SIG-M5 treated with dmso at 0.1 percent for 504 hours (cell line): ENCODE measurements at regions not wholly inside any gene's neighbourhood (a gene's known extent, or its start where the extent isn't known, plus 50 kb on each side); places are given as distances from the start of the nearest gene placed in this dataset.

Experiments
- DNase-seq: peaks from one replicate; lab custom pipeline; 2025; ENCODE audit not compliant: unreplicated experiment; lab: John Stamatoyannopoulos, UW

DNA sequence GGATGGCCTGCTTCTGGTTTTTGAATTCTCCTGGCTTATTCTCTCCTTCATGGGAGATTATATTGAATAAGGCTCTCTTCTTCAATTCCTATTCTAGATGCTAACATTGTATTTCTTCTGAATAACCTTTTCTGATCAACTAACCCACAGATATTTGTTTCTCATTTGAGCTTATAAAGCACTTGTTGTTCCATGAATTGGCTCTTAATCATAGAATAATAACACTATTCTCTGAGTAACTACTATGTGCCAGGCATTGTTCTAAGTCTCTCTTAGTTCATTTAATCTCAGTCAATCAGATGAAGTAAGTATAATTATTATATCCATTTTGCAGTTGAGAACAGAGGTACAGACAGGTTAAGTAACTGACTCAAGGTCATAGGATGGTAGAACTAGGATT lies 136.3 kb upstream of the MLIP start:
- DNase-seq: no peak

DNA sequence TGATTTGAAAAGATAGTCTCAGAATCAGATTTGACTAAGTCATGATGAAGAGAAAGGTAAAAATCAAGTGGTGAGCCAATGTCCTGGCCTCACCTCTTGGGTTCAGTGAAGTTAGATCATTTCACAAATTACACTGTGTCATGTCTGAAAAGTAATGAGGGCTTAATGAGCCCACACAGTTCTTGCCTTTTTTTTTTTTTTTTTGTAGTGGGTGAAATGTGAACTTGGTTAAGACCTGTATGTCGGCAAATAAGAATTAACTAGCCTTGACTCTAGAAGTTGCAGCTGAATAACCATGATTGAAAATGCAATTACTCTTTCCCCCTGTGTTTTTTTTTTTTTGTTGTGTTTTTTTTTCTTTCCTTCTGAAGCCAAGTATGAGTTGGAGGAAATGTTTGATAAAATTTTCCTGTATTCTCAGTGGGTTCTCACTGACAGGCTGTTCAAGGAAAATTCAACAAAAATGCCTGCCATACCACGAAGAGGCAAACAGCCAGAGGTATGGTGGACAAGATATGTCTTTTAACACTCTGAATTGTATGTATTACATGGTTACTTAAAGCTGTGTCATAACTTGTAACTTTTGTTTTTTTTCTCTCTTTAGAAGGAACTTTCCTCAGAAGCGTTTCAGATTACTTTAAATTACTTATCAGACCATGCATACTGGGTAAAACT lies 135.2 kb upstream of the MLIP start:
- no peak for DNase-seq

GRCh38 chr6:53977551-53977950 lies 133.7 kb upstream of the MLIP start:
- no peak for DNase-seq

DNA sequence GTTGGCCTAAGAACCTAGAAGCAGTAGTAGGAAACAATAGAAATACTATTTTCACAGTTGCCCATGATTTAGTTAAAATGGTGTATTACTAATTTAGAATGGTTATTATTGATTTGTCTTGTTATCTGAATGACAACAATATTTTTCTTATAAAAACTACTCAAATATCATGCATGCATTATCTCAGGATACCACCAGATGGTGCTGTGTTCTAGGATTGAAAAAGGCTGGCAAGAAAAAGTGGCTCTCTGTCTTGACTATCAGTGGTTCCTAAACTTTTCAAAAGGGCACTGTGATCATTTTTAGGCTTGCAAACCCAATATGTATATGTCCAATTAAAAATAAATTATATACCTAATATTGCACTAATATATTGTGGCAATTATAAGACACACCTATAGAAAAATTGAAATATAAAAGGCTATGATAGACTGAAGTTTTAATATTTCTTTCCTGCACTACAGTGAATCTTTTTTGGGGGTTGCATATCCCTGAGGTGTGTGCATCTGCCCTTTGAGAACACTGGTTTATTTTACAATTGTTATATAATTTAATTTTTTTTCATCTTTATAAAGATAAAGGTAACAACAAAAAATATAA lies 131.7 kb upstream of the MLIP start:
- peak; percentile 49 for DNase-seq

- DNase-seq: no peak
Measured at GRCh38 chr6:53982366-53983050, 128.7 kb upstream of the MLIP start.

DNA sequence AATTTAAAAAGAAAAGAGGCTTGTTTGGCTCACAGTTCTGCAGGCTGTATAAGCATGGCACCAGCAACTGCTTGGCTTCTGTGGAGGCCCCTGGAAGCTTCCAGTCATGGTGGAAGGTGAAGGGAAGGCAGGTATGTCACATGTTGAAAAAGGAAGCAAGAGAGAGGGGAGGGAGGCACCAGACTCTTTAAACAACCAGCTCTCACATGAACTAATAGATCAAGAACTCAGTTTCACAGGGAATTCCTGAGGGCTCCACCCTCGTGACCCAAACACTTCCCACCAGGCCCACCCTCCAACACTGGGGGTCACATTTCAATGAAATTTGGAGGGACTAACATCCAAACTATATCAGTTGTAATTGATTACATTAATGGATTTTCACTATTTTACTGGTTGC lies 127.9 kb upstream of the MLIP start:
- no peak for DNase-seq

DNA sequence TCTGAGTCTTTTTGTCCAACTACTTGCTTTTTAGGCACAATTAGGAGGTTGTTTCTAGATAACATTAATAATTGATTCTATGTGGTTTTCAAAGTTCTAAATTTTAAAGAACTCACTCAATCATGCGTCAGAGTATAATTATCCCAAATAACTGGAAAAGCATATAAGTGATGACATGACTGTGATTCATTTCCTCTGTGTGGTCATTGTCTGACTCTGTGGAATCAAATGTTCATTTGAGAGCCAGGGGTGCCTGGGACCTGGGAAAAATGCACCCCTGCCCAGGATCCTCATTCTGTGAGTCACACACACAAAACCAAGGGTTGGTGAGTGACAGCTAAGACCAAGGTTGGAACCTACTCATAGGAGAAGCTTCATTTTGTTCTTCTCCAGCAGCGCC lies 127.1 kb upstream of the MLIP start:
- DNase-seq: no peak

- DNase-seq: no peak
Measured at GRCh38 chr6:53984581-53984980, 126.7 kb upstream of the MLIP start.

GRCh38 chr6:53985366-53985765 lies 125.9 kb upstream of the MLIP start:
- no peak for DNase-seq

GRCh38 chr6:53986165-53986720 lies 125.0 kb upstream of the MLIP start:
- peak; percentile 4 for DNase-seq

- DNase-seq: no peak
Measured at GRCh38 chr6:53986721-53987521, 124.3 kb upstream of the MLIP start.

- no peak for DNase-seq
Measured at GRCh38 chr6:53987522-53987888, 123.7 kb upstream of the MLIP start.

DNA sequence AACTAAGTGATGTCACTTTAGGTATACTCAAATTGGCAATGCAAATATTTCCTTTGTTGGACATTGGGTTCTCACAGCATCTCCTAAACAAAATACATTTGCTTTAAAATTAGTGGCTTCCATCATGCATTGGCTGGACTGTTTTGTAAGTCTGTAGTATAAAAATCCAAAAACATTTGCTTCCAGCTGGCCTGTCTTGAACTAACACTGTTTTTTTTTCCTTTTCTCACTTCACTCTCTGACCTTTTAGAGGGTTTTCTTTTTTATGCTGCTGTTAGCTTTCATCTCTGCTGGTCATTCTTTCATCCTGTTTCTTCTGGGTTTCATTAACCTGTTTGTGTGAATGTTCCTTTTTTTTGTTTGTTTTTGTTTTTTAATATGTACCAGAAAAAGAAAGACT lies 121.7 kb upstream of the MLIP start:
- no peak for DNase-seq

DNA sequence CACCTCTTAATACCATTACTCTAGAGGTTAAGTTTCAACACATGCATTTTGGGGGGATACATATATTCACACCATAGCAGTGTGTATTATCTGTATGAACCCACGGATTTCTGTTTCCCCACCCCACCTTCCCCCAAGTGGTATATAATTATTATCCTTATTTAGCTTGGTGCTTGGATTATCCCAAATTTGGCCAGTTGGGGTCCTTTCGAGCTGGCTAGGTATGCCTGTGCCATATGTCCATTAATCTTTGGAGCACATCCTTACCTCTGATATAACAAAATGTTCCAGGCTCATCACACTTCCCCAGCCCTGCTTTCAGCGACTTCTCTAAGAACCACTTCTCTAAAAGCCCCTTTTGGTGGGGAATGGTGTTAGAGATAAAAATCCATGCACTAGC lies 118.7 kb upstream of the MLIP start:
- no peak for DNase-seq

DNA sequence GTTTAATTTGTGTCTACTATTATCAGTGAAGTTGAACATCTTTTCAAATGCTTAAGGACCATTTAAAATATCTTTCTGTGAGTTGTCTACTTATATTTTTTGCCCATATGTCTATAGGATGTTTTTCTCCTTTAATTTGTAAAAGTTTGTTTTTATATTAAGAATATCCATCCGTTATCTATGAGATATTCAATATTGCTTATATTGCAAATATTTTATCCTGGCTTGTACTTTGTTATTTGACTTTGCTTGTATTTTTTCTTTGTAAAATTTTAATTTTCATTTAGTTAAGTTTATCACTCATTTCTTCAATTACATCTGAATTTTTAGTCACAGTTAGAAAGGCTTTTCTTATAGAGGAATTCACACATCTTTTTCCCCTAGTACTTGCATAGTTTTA lies 117.0 kb upstream of the MLIP start:
- DNase-seq: no peak

GRCh38 chr6:53995935-53996334 lies 115.3 kb upstream of the MLIP start:
- DNase-seq: no peak

GRCh38 chr6:53998303-53998702 lies 112.9 kb upstream of the MLIP start:
- no peak for DNase-seq

DNA sequence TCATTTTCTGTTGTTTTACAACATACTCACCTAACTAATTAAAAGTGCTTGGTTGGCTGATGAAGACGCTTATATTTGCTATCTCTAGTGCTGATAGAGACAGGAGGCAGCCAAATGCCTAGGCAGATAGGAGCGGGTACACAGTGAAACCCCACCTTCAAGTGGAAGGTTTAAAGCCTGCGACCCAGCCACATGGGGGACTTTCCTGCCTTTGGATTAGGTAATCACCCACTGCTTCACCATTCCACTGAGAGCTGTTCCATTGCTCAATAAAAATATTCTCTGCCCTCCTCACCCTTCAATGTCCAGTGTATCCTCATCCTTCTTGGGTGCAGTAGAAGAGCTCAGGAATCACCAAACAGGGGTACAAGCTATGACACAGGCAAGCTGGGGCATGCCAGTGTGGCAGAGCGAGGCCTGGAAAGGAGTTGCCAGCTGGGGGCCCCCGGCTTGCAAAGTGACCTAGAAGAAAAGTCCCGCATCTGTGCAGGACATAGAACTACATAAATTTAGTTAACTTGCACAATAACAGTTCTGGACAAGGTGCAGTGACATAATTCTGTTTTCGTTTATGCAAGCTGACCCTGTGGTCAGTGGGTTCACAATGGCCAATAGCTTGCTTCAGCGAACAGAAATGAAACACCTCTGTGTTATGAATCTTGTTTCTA lies 112.0 kb upstream of the MLIP start:
- DNase-seq: no peak

DNA sequence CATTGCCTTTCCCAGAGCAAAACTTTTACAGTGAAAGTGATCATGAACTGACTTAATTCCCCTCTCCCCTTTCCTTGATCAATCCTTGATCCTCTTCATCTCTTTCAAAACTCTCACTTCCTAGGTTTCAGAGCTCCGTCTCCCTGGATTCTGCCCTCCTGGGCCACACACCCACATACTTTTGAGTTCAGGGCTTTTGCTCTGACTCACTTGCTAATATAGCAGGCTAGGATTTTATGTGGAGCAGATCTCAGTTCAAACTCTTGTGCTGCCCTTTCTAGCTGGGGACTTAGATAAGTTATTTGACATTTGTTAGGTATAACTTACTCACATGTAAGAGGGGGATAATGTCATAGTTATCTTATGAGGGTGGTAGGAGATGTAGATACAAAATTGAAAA lies 109.1 kb upstream of the MLIP start:
- no peak for DNase-seq

DNA sequence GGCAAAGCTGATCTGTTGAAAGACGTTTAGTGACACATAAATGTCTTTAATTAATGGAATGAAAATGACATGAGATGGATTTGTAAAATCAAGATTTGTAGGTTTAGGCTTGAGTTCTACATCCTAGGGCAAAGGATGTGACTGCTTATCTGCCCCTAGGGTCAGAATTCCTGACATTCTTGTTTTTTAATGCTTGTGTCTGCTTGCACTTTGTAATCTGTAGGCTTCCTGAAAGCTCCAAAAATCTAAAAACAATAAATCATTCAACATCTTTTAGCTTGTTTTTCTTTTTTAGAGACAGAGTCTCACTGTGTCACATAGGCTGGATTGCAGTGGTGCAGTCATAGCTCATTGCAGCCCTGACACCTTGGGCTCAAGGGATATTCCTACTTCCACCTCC lies 107.9 kb upstream of the MLIP start:
- DNase-seq: no peak

DNA sequence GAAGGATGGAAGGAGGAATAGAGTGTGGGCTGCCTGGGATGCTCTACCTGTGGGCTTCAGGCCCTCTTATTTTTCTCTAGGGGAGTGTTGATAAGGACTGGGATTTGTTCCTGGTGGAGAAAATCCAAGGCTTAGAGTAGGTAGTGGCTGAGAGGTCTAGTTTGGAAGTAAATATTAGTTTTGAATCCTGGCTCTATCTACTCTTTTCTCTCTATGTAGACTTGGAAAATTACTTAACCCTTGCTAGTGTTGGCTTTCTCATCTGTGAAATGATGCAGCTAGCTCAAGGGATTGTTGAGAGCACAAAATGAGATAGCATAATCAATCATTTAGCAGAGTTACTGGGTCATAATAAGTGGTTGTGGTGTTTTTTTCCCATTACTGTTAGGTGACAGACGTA lies 102.7 kb upstream of the MLIP start:
- no peak for DNase-seq
